MM.1S (cell line): ENCODE measurements at regions not wholly inside any gene's neighbourhood (a gene's known extent, or its start where the extent isn't known, plus 50 kb on each side); places are given as distances from the start of the nearest gene placed in this dataset.

Source experiments
- DNase-seq: peaks from one replicate; pipeline ENCODE4 v3.0.0-alpha.2; 2015
- H2AFZ ChIP-seq: fragments of 300-600 bp; sonication (generic); 2 replicates; pipeline ENCODE4 v1.6.0; 2016; ENCODE audit warnings: antibody characterized with exemption, low read length
- H3F3A ChIP-seq: fragments of 300-600 bp; sonication (generic); 2 replicates; pipeline ENCODE4 v1.6.1; 2016; ENCODE audit warnings: mild to moderate bottlenecking, antibody characterized with exemption, low read length, moderate library complexity, mixed read lengths; ENCODE audit not compliant: insufficient read depth
- H3K27ac ChIP-seq: fragments of 300-600 bp; sonication (generic); 2 replicates; pipeline ENCODE4 v1.5.1; 2016; ENCODE audit warnings: mild to moderate bottlenecking, low read length
- H3K27me3 ChIP-seq: fragments of 300-600 bp; sonication (generic); replicated peaks from 2 replicates; pipeline ENCODE4 v1.6.0; 2016; ENCODE audit warnings: low read length; ENCODE audit not compliant: insufficient read depth
- H3K36me3 ChIP-seq: fragments of 300-600 bp; sonication (generic); replicated peaks from 2 replicates; pipeline ENCODE4 v1.6.1; 2016; ENCODE audit warnings: mild to moderate bottlenecking, low read length, mixed read lengths; ENCODE audit not compliant: insufficient read depth
- H3K4me1 ChIP-seq: fragments of 300-600 bp; sonication (generic); 2 replicates; pipeline ENCODE4 v1.6.1; 2016; ENCODE audit warnings: low read length, mixed read lengths
- H3K4me2 ChIP-seq: fragments of 300-600 bp; sonication (generic); 2 replicates; pipeline ENCODE4 v1.6.0; 2016; ENCODE audit warnings: low read depth, low read length
- H3K4me3 ChIP-seq: fragments of 300-600 bp; sonication (generic); 2 replicates; pipeline ENCODE4 v1.5.1; 2016; ENCODE audit warnings: low read length, mixed read lengths
- H3K79me2 ChIP-seq: fragments of 300-600 bp; sonication (generic); 2 replicates; pipeline ENCODE4 v1.6.1; 2016; ENCODE audit warnings: mixed run types, low read length, mixed read lengths
- H3K9ac ChIP-seq: fragments of 300-600 bp; sonication (generic); 2 replicates; pipeline ENCODE4 v1.6.1; 2016; ENCODE audit warnings: low read length, mixed read lengths
- H3K9me2 ChIP-seq: fragments of 300-600 bp; sonication (generic); replicated peaks from 2 replicates; pipeline ENCODE4 v1.6.1; 2016; ENCODE audit warnings: mild to moderate bottlenecking, low read length, mixed read lengths; ENCODE audit not compliant: insufficient read depth
- H3K9me3 ChIP-seq: fragments of 300-600 bp; sonication (generic); replicated peaks from 2 replicates; pipeline ENCODE4 v1.6.1; 2016; ENCODE audit warnings: mild to moderate bottlenecking, low read length, mixed read lengths; ENCODE audit not compliant: insufficient read depth
- H4K20me1 ChIP-seq: fragments of 300-600 bp; sonication (generic); 2 replicates; pipeline ENCODE4 v1.6.1; 2016; ENCODE audit warnings: mild to moderate bottlenecking, low read length, moderate library complexity, mixed read lengths; ENCODE audit not compliant: insufficient read depth
- EZH2 ChIP-seq: fragments of 300-600 bp; sonication (generic); optimal IDR thresholded peaks from 2 replicates; pipeline ENCODE3; 2017; ENCODE audit warnings: low read depth, mild to moderate bottlenecking, antibody characterized with exemption, low read length, mixed read lengths
- EZH2phosphoT487 ChIP-seq: fragments of 300-600 bp; sonication (generic); IDR thresholded peaks from 2 replicates; pipeline ENCODE4 v1.6.1; 2018; ENCODE audit warnings: antibody characterized with exemption, low read length
- TF ChIP-seq, protein P1 (sequence below): fragments of 300-600 bp; sonication (generic); IDR thresholded peaks from 2 replicates; pipeline ENCODE4 v1.5.1; 2016; ENCODE audit warnings: antibody characterized with exemption, low read length, mixed read lengths

DNA sequence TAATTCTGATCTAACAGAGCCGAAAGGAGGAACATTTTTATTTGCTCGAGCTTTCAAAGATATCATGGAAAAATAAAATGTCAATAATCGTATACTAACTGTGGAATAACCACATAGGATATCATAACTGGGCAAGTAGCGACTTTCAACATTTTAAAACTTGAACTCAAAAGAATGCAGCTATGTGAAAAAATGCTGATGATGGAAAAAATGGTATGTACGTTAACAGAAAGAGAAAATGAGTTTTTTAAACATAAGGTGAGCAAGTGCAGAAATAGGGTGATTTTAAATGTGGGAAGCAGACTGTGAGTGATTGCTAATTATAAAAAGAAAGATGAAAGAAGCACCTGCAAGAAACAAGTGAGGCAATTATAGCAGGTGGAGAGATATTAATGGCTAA, 238.3 kb upstream of the HSF2 start:
- H3F3A ChIP-seq, result no peaks in the 10 kb centered on the region

DNA sequence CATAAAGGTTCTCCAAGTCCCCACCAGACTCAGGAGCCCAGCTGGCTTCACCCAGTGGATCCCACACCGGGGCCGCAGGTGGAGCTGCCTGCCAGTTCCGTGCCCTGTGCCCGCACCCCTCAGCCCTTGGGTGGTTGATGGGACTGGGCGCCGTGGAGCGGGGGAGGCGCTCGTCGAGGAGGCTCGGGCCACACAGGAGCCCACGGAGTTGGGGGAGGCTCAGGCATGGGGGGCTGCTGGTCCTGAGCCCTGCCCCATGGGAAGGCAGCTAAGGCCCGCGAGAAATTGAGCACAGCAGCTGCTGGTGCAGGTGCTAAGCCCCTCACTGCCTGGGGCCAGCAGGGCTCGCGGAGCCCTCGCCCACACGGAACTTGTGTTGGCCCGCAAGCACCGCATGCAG, 234.4 kb upstream of the HSF2 start:
- H4K20me1 ChIP-seq, result no peaks in the 10 kb centered on the region
- H3K4me3 ChIP-seq, result no peak overlapping the region
- DNase-seq, result no peak
- H3K4me1 ChIP-seq, result no peaks in the 10 kb centered on the region
- H3K27me3 ChIP-seq, result no peaks in the 10 kb centered on the region
- H3K27ac ChIP-seq, result no peak overlapping the region
- no peaks in the 10 kb centered on the region for H3K36me3 ChIP-seq
- H3F3A ChIP-seq, result no peaks in the 10 kb centered on the region
- no peak overlapping the region for H2AFZ ChIP-seq
- no peak overlapping the region for H3K4me2 ChIP-seq
- no peaks in the 10 kb centered on the region for H3K9me3 ChIP-seq
- TF ChIP-seq EZH2phosphoT487, result no peak
- no peak overlapping the region for H3K9ac ChIP-seq
- H3K9me2 ChIP-seq, result no peaks in the 10 kb centered on the region
- H3K79me2 ChIP-seq, result no peaks in the 10 kb centered on the region

More for the DNA sequence above, 238.3 kb upstream of the HSF2 start:
- no peaks in the 10 kb centered on the region for H3K36me3 ChIP-seq
- DNase-seq, result no peak
- no peaks in the 10 kb centered on the region for H3K79me2 ChIP-seq
- H3K9me2 ChIP-seq, result no peaks in the 10 kb centered on the region
- H3K27me3 ChIP-seq, result no peaks in the 10 kb centered on the region
- H2AFZ ChIP-seq, result no peak overlapping the region
- no peak overlapping the region for H3K27ac ChIP-seq
- H3K9ac ChIP-seq, result no peak overlapping the region
- no peak overlapping the region for H3K4me3 ChIP-seq
- H3K4me1 ChIP-seq, result no peaks in the 10 kb centered on the region
- no peaks in the 10 kb centered on the region for H4K20me1 ChIP-seq
- TF ChIP-seq, protein P1, sequence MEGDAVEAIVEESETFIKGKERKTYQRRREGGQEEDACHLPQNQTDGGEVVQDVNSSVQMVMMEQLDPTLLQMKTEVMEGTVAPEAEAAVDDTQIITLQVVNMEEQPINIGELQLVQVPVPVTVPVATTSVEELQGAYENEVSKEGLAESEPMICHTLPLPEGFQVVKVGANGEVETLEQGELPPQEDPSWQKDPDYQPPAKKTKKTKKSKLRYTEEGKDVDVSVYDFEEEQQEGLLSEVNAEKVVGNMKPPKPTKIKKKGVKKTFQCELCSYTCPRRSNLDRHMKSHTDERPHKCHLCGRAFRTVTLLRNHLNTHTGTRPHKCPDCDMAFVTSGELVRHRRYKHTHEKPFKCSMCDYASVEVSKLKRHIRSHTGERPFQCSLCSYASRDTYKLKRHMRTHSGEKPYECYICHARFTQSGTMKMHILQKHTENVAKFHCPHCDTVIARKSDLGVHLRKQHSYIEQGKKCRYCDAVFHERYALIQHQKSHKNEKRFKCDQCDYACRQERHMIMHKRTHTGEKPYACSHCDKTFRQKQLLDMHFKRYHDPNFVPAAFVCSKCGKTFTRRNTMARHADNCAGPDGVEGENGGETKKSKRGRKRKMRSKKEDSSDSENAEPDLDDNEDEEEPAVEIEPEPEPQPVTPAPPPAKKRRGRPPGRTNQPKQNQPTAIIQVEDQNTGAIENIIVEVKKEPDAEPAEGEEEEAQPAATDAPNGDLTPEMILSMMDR, result no peak
- no peak for TF ChIP-seq EZH2phosphoT487
- TF ChIP-seq EZH2, result no peak
- no peaks in the 10 kb centered on the region for H3K9me3 ChIP-seq
- H3K4me2 ChIP-seq, result no peak overlapping the region

DNA sequence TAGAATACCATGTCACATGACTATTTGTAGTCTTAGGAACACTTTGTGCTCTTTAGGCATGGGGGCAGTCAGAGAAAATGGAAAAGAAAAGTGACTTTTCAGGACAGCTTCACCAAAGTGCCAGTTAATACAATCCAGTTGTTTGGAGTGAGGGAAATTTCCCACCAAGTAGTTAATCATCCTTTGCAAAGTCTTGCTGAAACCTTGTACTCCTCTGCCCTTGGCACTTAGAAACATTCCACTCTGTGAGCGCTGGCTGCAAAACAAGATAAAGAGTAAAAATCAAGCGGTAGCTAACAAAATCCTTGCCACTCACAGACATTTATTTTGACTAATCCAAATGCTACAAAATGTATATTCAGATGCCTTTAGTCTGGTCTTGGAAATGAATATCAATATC, 229.2 kb upstream of the HSF2 start:
- DNase-seq, result no peak
- Histone ChIP-seq H3K27me3 (no peaks in the 10 kb centered on the region), H3K27ac (no peak overlapping the region), H3K4me3 (no peak overlapping the region), H3K9me3 (no peaks in the 10 kb centered on the region), H3K4me1 (no peaks in the 10 kb centered on the region), H3F3A (no peaks in the 10 kb centered on the region), H4K20me1 (no peaks in the 10 kb centered on the region), H2AFZ (no peak overlapping the region), H3K9me2 (no peaks in the 10 kb centered on the region), H3K36me3 (no peaks in the 10 kb centered on the region), H3K9ac (no peak overlapping the region), H3K79me2 (no peaks in the 10 kb centered on the region), H3K4me2 (no peak overlapping the region)
- TF ChIP-seq EZH2 (no peak), EZH2phosphoT487 (no peak)
- TF ChIP-seq, protein P1, result no peak

DNA sequence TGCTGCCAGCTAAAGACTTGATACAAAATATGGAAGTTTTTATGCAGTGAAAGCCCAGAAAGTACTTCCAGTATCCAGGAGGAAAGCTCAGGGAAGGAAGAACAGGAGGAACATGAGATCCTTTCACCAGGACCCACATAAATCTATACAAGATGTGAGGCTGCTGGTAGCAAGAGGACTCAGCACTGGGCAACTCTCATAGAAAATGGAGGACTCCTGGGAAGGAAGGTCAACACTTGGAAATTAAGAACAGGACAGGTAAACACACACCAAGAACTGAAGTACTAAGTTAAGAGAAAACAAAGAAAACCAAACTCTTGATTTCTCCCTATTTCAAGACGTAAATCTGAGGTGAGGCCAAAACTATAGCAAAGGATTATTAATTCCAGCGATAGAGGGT, 220.5 kb upstream of the HSF2 start:
- no peak overlapping the region for H3K4me2 ChIP-seq
- no peaks in the 10 kb centered on the region for H3K27me3 ChIP-seq
- H3K4me1 ChIP-seq, result no peaks in the 10 kb centered on the region
- no peaks in the 10 kb centered on the region for H3K36me3 ChIP-seq
- H2AFZ ChIP-seq, result no peak overlapping the region
- no peak overlapping the region for H3K27ac ChIP-seq
- H3K9ac ChIP-seq, result no peak overlapping the region
- no peaks in the 10 kb centered on the region for H3F3A ChIP-seq
- H3K9me2 ChIP-seq, result no peaks in the 10 kb centered on the region
- TF ChIP-seq, protein P1, result no peak
- TF ChIP-seq EZH2phosphoT487, result no peak
- no peak for TF ChIP-seq EZH2
- H3K9me3 ChIP-seq, result no peaks in the 10 kb centered on the region
- DNase-seq, result no peak
- no peaks in the 10 kb centered on the region for H4K20me1 ChIP-seq
- H3K79me2 ChIP-seq, result no peaks in the 10 kb centered on the region
- H3K4me3 ChIP-seq, result no peak overlapping the region
